ENCODE measurements at regions not wholly inside any gene's neighbourhood (a gene's known extent, or its start where the extent isn't known, plus 50 kb on each side); places are given as distances from the start of the nearest gene placed in this dataset.

GRCh38 chr12:127236491-127236890, 1030.5 kb upstream of the TMEM132C start:
- no peak for DNase-seq (ENCODE audit: low read depth)
- no peak for TF ChIP-seq CTCF (IDR thresholded peaks at IDR 0.05; ENCODE audit: insufficient read depth, low read depth, low read length, missing control alignments)
- no peak overlapping the region for H3K4me3 ChIP-seq (ENCODE audit: low read length)

GRCh38 chr12:127237151-127237550, 1029.8 kb upstream of the TMEM132C start:
- no peak for DNase-seq (ENCODE audit: low read depth)
- no peak for TF ChIP-seq CTCF (IDR thresholded peaks at IDR 0.05; ENCODE audit: insufficient read depth, low read depth, low read length, missing control alignments)
- no peak overlapping the region for H3K4me3 ChIP-seq (ENCODE audit: low read length)

- peak; percentile 47 for DNase-seq (ENCODE audit: low read depth)
- no peak overlapping the region for H3K4me3 ChIP-seq (ENCODE audit: low read length)
- TF ChIP-seq CTCF (IDR thresholded peaks at IDR 0.05; ENCODE audit: insufficient read depth, low read depth, low read length, missing control alignments) = no peak
These were observed 1028.9 kb upstream of the TMEM132C start for GRCh38 chr12:127238107-127238506.

GRCh38 chr12:127239781-127240180, 1027.2 kb upstream of the TMEM132C start:
- no peak for TF ChIP-seq CTCF (IDR thresholded peaks at IDR 0.05; ENCODE audit: insufficient read depth, low read depth, low read length, missing control alignments)
- H3K4me3 ChIP-seq (ENCODE audit: low read length) = no peak overlapping the region
- DNase-seq (ENCODE audit: low read depth) = no peak

GRCh38 chr12:127240249-127240929, 1026.6 kb upstream of the TMEM132C start:
- no peak overlapping the region for H3K4me3 ChIP-seq (ENCODE audit: low read length)
- no peak for DNase-seq (ENCODE audit: low read depth)
- no peak for TF ChIP-seq CTCF (IDR thresholded peaks at IDR 0.05; ENCODE audit: insufficient read depth, low read depth, low read length, missing control alignments)

- H3K4me3 ChIP-seq (ENCODE audit: low read length) = no peak overlapping the region
- TF ChIP-seq CTCF (IDR thresholded peaks at IDR 0.05; ENCODE audit: insufficient read depth, low read depth, low read length, missing control alignments) = no peak
- DNase-seq (ENCODE audit: low read depth) = peak; percentile 96
These were observed 1025.7 kb upstream of the TMEM132C start for GRCh38 chr12:127241072-127241817.

All from epithelial cell of esophagus (primary cell).